ENCODE measurements at regions not wholly inside any gene's neighbourhood (a gene's known extent, or its start where the extent isn't known, plus 50 kb on each side); places are given as distances from the start of the nearest gene placed in this dataset.

GRCh38 chr10:130780763-130781162 is 530.8 kb downstream of the TCERG1L start:
- no peak for TF ChIP-seq CTCF (IDR thresholded peaks at IDR 0.05)
- no peak for TF ChIP-seq POLR2A (IDR thresholded peaks at IDR 0.05)

All from right lobe of liver (tissue), 4 donors.